GM21360 (cell line): ENCODE measurements at regions not wholly inside any gene's neighbourhood (a gene's known extent, or its start where the extent isn't known, plus 50 kb on each side); places are given as distances from the start of the nearest gene placed in this dataset.

Experiments used
- ATAC-seq: cut with Tn5 transposase; IDR thresholded peaks from one replicate; pipeline ENCODE4 v1.9.1; 2021; ENCODE audit warnings: mild to moderate bottlenecking, moderate library complexity; ENCODE audit not compliant: unreplicated experiment

DNA sequence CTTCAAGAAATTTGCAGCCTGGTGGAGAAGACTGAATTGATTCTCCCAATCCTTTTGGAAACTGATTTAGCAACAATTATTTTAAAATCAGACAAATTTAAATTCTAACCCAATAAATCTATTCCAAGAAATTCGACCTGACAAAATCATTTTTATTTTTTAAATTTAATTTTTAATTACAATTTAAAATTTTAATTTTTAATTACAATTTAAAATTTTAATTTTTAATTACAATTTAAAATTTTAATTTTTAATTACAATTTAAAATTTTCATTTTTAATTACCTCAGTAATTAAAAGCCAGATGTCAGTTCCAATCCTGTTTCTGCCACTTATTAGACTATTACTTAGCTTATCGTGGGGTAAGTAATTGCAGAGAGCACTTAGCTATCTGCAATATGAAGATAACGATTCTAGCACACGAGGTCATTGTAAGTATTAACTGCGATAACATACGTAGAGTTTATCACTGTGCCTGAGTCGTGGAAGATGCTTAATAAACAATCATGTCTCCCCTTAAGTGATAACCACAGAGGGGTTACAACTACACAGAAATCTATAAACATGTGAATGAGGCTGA lies 346.4 kb upstream of the SLC24A2 start:
- no peak for ATAC-seq

DNA sequence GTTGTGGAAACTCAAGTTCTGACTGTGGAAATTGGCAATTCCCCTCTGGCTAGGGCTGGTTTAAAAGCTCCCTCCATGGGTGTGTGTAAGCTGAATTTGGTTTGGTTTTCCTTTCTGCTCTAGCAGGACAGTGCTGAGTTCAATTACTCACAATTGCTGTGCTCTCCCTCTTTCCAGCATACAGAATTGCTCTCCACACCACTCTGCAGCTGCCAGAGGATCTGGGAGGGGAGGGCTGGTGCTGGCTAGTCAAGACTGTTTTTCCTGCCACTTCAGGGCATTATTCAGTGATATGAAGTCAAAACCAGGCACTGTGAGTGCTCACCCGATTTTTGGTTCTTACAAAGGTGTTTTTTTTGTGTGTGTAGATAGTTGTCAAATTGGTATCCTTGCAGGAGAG lies 336.9 kb upstream of the SLC24A2 start:
- ATAC-seq = no peak

DNA sequence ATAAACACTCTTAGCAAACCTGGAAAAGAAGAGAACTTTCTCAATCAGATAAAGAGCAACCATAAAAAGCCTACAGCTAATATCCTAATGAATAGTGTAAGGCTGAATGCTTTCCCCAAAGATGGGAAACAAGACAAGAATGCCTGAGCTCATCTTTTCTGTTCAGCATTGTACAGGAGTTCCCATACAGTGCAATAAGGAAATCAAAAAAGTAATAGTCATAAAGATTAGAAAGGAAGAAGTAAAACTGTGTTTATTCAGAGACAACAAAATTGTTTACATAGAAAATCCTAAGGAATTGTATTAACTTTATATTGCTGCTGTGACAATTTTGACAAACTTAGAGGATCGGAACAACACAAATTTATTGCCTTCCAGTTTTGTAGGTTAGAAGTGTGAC lies 330.7 kb upstream of the SLC24A2 start:
- ATAC-seq = no peak

DNA sequence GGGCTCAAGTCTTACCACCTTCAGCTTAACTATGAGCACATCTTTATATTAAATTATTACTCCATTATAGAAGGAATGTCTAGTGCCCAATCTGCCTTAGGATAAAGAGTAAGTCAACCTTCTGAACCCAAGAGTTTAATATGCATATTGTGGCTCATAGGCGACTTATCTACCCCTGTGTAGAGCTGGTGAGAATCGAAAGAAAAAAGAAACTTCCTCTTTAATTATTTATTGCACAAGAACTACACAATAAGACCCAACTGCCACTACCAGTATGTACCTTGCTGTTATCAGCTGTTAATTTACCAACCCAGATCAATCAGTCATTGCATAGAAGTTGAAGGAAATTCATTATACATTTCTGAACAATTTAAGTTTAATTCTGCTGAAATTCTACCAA lies 329.1 kb upstream of the SLC24A2 start:
- no peak for ATAC-seq

DNA sequence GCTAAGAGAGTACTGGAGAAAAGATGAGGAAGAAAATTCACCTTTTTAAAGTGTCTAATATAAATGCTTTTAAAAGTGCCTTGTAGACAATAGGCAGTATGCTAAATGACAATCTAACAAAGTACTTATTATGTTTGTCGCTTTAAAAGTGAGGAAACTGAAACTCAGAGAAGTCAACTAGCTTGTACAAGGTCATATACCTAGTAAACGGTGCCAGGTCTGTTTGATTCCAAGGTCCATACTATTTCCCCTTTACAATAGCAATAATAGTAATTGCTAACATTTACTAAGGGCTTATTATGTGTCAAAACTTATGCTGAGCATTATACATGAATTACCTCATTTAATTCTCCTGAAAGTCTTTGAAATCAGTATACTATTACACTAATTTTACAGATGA lies 328.6 kb upstream of the SLC24A2 start:
- no peak for ATAC-seq

DNA sequence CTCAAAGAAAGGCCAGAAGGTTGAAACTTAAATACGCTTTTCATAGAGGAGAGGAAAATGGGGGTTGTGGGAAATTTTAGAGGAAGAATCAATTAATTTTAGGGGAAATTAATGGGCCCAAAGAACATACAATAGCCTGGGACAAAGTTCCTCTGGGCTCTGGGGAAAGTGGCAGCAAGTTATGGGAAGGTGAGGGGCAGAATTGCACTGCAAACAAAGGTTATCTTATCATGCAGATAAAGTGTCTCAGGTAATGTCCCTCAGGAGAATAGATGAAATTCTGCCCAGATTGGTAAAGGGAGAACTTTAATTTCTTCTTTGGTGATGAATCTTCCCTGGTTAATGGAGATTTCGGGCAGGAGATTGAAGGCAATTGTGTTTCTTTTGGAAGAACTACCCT lies 326.1 kb upstream of the SLC24A2 start:
- no peak for ATAC-seq

DNA sequence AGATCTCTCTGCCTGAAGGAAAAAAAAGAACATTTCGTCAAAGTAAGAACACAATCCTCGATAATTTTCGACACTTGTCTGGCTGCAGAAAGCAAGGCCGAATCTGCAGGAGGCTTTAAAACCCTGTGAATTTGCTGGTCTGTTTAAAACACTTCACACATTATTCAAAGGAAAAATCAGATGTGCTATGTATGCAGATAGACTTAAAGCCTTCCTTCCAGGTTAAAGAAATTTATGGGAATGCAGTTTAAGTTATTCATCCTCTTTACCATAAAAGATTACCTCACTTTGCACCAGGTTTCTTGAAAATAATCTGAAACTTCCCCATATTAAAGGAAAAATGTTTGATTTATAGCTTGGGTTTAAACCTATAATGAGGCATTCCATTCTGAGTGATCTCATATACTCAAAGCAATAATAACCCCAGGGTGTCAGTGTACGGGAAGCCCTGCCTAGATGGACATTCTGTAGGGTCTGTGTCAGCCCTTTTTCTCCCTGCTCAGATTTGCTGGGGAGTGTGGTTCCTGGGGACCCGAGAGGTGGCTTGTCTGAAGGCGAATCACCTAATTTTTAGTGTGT lies 323.5 kb upstream of the SLC24A2 start:
- ATAC-seq = no peak

DNA sequence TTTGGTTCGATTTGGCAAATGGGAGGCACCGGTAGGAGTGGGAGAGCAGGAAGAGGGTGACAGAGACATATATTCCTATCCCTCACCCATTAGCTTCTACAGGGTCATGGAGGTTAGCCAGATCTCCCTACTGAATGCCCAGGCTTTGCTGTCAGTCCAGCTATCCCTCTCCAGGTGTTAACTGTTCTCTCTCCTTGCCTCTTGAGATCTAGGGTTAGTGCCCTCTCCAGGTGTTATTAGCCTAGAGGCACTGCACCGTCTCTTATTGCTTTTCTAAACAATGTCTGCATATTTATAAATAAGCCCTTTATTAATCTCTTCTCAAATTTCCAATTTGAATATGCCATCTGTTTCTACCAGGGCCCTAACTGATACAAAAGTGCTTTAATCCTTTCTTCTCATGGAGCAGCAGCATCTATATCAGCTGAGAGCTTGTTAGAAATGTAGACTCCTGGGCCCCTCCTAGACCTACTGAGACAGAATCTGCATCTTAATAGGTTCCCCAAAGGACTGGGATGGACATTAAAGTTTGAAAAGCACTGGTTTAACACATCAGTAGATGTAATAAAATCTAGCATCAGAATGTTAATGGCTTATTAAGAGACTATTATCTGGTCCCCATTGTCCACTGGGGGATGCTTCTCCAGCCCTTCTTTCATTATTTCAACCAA lies 322.5 kb upstream of the SLC24A2 start:
- ATAC-seq = no peak

DNA sequence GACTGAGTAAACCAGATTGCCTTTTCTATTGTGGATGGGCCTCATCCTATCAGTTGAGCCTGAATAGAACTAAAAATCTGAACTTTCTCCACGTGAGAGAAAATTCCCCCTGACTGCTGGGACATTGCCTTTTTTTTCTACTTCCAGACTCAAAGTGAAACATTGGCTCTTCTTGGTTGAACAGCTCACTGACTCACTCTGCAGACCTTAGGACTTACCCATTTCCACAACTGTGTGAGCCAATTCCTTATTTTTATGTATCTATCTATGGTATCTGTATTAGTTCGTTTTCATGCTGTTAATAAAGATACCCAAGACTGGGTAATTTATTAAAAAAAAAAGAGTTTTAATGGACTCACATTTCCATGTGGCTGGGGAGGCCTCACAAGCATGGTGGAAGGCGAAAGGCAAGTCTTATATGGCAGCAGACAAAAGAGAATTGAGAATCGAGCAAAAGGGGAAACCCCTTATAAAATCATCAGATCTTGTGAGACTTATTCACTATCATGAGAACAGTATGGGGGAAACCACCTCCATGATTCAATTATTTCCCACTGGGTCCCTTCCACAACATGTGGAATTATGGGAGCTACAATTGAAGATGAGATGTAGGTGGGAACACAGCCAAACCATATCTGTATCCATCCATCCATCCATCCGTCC lies 306.7 kb upstream of the SLC24A2 start:
- no peak for ATAC-seq

DNA sequence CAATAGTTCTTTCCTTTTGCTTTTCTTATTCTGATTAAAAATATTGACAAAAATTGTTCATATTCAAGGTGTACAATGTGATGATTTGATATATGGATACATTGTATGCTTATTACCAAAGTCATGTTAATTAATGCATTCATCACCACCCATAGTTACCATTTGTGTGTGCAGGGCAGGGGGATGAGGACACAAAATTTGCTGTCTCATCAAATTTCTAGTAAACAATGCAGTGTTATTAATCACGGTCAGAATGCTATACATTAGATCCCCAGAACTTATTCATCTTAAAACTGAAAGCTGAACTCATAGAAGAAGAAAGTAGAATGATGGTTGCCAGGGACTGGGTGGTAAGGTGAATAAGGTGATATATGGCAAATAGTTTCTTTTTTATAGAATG lies 303.7 kb upstream of the SLC24A2 start:
- ATAC-seq = no peak

DNA sequence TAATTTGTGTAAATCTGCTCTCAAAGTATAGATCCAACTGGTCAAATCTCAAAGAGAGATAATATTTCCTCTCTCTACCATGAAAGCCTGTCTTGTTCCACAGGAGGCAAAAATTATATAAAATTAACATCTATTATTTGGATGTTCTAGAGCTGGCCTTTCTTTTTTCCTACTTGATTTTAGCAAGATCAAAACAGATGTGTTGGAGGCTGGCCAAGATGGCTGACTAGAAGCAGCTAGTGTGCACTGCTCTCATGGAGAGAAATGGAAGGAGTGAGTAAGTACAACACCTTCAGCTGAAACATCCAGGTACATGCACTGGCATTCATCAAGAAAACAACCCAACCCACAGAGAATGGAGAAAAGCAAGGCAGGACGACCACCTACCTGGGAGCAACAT lies 298.6 kb upstream of the SLC24A2 start:
- no peak for ATAC-seq

DNA sequence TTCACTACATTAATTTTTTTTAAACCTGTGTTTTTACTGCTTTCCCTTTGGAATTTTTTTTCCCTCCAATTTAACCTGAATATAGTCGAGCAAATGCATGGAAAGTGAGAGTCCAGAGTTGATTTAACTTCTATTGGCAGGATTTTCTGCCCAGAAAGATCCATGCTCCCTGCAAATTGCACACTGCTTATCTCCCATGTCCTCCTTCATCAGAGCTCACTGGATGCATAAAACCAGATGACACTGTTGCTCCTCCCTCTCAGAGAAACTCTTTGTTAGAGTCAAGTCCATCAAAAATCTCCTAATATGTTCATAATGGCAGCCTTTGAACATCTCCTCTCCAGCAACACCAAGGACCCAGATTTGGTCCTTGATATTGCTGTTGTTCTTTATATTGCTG lies 297.0 kb upstream of the SLC24A2 start:
- no peak for ATAC-seq

DNA sequence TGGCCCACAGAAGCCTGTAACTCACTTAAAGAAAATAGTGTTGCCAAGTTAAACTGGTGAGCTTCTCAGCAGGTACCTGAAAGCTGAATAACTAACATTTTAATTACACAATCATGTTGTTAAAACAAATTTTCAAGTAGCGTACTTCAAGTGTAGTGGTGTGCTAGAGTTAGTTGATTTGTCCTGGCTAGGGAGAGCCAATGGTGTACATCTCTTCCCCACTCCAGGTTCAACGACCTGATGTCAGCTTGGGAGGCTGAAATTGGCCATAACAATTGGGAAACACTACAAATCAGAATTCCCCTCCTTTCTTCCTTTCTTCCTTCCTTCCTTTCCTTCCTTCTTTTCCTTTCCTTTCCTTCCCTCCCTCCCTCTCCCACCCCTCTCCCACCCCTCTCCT lies 295.3 kb upstream of the SLC24A2 start:
- no peak for ATAC-seq

DNA sequence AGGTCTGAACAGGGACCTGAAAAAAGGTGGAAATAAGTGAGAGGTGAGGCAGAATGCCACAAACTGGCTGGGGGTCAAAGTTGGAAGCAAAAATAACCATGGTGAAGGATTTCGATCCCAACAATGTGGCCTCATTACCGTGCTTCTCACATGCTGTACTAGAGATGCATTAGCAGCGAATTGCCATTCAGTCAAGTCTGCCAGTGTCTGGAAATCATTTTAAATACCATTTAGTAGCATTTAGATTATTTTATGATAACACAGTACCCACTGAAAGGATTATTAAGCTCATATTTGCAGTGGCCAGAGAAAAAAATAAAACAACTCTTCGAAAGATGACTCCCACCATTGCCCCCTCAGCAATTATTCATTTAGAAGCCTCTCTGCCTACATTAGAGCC lies 294.6 kb upstream of the SLC24A2 start:
- ATAC-seq = no peak

DNA sequence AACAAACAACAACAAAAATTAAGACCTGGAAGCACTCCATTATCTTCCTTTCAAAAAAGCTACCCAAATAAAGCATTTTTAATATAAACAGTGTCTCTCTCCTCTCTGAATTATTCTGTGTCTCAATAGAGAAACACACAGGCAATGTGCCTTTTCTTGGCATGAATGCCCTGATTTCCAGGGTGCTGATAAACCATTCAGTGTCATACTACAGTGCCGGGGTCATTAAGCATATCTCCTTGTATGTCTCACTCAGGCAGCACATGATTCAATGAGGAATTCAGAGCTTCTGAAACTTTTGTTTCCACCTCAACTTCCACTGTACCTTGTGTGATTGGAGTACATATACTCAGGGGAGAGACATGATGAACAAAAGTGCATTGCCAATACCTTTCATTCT lies 294.0 kb upstream of the SLC24A2 start:
- ATAC-seq = no peak

DNA sequence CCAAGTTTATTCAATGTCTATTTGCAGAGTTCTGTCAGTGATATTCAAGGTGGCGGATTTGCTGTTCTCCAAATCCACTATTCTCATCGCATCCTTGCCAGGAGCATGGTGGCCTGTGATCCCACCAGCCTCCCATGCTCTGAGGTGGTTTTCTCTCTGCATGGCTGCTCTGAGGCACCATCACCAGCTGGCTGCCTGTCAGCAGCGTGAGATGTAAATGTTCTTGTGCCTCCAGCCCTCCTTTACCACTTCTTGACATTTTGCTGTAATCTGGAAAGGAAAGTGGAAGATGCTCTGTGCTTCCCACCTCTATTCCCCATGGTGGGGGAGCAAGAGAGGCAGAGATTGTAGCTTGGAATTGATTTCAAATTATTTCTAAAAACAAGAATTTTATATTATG lies 293.6 kb upstream of the SLC24A2 start:
- ATAC-seq = no peak

DNA sequence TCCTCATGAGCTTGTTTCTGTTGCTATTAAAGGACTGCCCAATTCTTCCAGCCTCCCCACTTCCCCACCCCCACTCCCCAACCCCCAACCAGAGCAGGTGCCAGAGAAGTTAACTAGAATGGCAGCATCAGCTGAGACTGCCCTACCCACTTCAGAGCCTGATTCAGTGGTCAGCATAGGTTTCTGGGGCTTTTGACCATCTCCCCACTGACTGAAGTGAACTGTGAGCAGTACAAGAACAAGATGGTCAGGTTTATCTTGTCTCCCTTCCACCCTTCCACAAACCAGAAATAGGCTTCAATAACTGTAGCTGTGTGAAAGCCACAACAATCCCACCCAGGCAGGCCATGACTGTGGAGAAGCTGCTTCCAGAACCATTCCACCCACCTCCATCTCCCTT lies 289.4 kb upstream of the SLC24A2 start:
- ATAC-seq = no peak

DNA sequence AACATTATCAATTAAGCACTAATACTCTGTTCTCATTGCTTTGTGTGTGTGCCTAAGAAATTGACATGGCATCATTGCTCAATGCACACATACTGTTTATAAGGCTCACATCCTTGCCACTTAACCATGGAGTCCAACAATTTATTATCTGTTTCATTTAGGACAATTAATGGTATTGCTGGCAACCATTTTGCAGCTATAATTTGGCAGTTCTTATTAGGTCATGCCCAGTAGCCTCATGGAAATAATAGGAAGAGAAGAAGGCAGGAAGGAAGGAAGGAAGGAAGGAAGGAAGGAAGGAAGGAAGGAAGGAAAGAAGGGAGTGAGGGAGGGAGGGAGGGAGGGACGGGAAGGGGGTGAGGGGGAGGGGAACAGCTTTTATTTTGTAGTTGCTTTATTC lies 285.5 kb upstream of the SLC24A2 start:
- ATAC-seq = no peak

DNA sequence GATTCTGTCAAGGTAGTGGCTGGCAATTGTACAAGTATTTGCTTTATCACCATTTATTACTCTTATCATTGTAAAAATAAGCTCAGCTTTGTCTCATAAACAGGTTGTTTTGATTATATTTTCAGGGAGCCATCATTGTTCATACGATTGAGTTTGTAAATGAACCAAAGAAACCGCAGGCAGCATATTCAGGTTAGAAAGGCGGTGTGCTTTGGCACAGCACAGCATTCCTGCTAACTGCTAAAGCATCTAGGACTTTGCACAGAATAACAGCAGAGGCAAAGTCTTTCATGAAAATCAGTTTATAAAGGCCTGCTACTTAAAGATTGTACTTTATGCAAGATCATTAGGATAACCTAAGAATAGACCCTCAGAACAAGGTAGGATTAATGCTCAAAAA lies 281.5 kb upstream of the SLC24A2 start:
- no peak for ATAC-seq

DNA sequence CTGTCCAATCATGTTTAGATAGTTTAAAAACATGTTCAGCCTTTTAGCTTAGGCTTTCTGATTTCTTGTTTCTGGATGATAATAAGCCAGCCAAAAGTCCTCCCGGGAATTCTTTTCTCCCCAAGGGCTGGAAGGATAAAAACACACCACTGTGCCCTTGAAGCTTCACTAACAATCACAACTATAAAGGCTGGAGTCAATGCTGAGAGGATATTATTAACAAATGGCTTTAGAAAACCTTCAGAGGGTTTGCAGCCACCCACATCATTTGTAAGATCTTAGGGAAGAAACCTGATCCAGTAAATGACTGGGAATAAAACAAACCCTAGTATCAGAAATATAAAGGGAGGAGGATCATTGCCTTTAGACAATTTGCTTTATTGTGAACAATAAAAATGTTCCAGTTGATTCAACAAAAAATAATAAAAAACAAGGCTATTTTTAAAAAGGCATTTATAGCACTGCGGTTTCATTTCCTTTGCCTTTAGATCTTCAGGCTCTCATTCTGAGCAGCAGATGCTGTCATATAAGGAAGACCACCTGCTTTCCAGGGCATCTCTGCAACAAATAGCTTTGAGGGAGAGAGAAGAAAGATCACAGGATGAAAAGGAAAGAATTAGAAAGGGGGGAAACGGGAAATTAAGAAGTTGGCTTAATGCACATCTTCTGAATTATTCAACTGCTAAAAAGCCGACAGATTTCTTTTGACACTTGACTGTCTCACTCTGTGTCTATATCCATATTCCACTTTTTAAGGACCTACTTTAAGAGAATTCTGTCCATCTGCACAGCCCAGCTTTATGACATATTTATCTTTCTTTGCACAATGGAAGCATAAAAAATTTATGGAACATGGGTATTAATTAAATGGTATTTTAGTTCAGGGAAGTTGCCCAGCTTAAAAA lies 277.2 kb upstream of the SLC24A2 start:
- ATAC-seq = no peak

DNA sequence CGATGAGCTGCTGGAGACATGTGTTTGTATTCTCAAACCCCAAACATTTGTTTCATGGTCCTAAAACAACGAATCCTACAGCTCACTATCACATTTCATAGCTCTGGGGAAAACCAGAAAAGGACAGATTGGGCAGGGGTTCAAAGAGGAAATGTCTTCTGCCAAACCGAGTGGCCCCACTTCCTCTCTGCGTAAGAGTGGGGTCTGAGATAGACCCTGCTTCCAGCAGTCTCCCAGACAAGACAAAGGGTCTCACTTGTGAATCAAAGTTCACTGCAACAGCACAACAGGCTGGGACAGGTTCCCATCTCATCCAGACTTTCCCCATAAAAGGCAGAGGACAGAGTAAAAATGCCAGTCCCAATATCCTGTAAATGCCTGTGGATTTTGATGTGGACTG lies 276.2 kb upstream of the SLC24A2 start:
- ATAC-seq = no peak
